NCI-H2107 (cell line): ENCODE measurements at regions not wholly inside any gene's neighbourhood (a gene's known extent, or its start where the extent isn't known, plus 50 kb on each side); places are given as distances from the start of the nearest gene placed in this dataset.
"Not testable (repeated sequence)": the region's sequence is repeated elsewhere in the genome, so short reads cannot be mapped to it uniquely, and the experiment has no call there.

Experiments used
- DNase-seq: peaks from one replicate; lab custom pipeline; 2025; lab: John Stamatoyannopoulos, UW

DNA sequence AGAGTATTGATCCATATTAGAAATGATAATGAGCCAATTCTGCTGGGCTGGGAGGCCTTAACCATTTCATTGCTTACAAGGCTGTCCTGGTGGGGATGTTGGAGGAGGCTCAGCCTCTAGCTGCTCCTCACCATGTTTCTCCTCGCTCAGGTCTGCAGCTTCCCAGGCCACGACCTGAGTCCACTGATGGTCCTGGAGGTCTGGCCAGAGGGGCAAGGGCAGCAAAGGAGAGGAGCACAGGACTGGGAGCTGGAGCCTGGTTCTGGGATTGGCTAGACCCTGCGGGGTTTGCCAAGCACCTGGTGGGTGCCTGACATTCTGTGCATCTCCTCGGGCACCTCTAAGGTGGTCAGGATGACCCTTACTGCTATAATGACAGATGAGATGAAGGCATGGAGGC lies 92.6 kb downstream of the KIF26A start:
- DNase-seq: no peak

DNA sequence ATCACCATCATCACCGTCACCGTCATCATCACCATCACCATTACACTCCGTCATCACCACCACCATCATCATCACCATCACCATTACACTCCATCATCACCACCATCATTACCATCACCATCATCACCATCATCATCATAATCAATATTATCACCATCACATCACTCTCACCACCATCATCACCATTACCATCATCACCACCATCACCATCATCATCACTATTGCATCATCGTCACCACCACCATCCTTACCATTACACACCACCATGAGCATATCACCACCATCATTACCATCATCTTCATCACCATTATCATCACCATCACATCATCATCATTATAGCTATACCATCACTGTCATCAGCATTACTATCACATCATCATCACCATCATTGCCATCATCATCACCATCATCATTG lies 93.7 kb downstream of the KIF26A start:
- no peak for DNase-seq

DNA sequence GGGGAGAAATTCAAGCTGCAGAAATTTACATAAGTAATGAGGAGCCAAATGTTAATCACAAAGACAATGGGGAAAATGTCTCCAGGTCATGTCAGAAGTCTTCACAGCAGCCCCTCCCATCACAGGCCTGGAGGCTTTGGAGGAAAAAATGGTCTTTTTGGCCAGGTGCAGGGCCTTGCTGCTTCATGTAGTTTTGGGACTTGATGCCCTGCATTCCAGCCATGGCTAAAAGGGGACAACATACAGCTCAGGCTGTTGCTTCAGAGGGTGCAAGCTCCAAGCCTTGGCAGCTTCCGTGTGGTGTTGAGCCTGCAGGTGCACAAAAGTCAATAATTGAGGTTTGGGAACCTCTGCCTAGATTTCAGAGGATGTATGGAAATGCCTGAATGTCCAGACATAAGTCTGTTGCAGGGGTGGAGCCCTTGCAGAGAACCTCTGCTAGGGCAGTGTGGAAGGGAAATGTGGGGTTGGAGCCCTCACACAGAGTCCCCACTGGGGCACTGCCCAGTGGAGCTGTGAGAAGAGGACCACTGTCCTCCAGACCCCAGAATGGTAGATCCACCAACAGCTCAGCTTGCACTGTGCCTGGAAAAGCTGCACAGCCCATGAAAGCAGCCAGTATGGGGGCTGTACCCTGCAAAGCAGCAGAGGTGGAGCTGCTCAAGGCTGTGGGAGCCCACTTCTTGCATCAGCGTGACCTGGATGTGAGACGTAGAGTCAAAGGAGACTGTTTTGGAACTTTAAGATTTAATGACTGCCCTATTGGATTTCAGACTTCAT lies 95.8 kb downstream of the KIF26A start:
- DNase-seq: not testable (repeated sequence)

DNA sequence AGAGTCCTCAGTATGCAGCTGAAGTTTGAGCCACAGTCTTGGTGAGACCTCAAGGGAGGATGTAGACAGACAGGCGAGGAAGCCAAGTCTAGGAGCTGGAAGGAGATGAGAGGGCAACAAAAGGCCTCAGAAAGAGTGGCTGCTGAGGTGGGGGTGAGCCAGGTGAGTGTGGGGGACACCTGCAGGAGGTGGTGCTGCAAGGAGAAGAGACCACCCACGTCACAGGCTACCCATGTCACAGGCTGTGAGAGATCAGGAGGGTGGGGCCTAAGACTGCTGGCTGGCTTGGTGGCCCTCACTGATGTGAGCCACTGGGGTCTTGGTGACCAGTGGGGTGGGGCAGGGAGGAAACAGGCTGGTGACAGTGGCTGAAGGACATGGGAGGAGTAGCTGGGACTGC lies 97.3 kb downstream of the KIF26A start:
- DNase-seq: no peak

DNA sequence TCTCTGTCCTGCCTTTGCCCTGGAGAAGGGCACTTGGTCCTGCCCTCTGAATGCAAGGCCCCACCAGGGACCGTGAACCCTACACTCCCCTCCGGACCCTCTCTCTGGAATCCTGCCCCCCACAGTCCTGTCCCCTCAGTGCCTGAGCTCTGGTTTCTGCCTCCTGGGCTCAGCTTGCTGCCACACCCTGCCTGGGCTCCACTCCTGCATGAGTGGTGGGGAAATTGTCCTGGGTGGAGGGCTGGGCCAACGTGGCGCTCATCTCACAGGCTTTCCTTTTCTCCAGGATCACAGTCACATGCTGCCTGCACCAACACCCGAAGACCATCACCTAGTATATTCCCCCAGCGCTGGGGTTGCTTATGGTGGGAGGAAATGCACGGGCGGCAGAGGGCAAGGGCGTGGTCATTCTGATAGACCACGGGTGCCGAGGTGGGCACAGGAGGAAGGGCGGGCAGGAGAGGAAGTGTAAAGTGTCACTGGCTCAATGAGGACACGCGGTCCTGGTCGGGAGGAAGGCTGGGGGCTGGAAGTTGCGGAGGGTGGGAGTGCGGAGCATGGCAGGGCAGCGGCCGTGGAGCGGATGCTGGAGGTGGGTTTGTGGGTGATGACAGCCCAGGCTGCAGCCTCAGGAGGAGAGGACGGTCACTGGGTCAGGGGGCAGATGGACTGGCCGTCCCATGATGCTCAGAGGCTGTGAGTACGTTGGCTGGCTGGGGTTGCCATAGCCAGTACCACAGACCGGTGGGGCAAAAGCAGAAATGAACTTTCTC lies 99.5 kb downstream of the KIF26A start:
- DNase-seq: no peak

DNA sequence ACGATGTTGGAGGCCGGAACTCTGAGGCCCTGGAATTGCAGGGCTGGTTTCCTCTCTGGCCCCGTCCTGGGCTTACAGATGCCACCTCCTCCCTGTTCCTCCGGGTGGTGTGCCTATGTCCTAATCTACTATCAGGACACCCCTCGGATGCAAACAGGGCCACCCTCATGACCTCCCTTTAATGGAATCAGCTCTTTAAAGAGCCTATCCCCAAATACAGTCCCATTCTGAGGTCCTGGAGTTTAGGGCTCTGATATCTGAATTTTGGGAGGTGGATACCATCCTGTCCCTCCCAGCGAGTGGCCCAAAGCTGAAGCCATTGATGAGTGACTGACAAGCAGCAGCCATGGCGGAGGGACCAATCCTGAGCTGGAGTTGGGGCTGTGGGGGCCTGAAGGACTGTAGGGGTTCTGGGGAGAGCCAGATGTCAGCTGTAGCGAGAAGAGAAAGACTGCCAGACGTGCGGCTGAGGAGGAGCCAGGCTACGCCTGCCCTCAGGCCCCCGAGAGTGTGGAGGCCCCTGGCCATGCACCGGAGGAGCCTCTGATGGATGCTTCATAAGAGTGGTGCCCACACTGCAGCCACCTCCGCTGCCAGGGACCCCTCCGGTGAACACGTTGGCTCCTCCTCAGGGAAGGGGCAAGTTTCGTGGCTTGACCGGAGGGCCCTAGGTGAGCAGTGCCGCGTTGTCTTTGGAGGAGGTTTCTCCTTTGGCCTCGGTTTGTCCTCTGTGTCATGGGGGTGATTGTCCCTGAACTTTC lies 100.2 kb downstream of the KIF26A start:
- DNase-seq: no peak

DNA sequence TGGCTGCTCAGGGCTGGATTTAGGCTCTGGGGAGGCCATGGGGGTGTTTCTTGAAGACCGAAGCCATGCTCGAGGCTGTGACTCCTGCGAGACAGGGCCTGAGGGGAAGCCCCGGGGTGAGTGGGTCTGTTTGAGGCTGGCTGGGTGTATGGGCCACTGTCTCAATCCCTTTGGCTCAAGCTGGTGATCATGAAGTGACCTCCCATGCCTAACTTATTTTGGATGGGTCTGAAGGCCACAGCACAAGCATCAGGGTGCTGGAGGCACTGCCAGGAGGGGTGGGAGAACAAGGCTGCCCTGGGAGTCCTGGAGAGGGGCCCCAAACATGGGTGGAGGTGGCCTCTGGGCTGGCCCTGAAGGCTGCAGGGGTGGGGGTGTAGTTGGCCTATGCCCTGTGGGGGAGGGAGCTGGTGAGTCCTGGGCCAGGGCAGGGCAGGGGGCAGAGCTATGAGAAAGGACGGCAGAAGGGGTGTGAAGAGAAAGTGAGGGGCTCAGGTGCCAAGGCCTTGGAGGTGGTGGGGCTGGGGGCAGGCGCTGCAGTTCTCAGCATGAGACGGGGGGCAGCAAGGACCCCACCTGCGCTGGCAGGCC lies 100.9 kb downstream of the KIF26A start:
- DNase-seq: no peak

DNA sequence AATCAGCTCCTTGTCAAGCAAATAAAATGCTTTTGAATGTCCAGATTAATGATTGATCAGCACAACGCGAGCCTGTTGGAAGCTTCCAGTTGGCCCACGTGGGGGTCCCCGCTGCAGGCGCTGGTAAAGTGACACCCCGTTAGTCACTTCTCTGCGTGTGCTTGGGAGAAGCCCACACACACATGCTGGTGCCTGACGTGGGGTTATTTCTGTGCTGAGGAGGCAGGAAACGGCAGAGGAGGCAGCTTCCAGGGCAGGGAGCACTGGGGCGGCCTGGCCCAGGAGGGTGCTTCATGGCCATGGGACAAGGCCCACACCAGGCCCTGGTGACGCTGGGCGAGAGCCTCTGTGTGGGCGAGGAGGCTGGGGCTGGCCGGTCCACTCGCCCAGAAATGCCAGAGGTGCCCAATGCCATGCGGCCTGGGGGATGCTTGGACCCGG lies 101.5 kb downstream of the KIF26A start:
- DNase-seq: no peak

DNA sequence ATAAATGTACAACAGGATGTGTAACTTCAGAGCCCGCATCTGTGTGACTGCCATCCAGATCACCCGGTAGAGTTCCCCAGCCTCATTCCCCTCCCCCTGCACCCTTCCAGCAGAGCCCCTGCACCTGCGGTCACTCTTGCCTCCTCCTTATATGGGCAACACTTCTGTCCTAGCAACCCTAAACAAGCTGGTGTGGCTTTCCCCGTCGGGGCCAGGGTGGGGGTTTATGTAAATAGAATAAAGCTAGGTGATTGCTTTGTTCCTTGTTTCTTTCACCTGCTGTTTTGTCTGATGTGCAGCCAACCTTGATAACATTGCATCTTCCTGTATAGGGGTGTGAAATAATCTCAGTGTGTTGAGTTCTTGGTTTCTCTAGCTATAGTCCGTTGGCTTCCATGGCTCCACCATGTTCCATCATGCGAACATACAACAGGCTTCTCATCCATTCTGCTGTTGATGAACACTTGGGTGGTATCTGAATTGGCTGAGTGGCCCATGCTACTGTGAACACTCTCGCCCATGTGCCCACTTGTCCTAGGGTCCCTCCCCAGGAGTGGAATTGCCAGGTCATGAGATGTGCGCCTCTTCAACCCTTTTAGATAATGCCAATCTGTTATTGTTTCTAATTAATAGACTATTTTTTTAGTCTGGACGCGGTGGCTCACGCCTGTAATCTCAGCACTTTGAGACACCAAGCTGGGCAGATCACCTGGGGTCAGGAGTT lies 102.2 kb downstream of the KIF26A start:
- peak; percentile 49 for DNase-seq

DNA sequence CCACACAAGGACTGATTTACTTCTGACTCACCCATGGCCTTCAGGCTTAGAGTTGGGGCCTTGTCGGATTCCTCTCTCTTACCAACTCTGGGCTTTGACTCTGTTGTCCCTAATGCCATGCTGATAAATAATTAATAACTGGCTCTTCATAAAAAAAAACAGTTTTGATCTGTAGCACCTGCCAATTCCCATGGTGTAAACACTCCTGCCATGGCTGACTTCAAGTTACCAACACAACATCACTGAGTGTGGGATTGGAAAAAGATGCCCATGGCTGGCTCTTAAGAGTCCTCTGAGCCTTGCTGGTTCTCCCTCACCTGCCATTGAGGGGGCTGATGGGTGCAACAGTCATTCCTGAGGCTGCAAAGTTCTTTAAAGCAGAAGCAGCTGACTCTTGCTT lies 104.8 kb downstream of the KIF26A start:
- DNase-seq: no peak

DNA sequence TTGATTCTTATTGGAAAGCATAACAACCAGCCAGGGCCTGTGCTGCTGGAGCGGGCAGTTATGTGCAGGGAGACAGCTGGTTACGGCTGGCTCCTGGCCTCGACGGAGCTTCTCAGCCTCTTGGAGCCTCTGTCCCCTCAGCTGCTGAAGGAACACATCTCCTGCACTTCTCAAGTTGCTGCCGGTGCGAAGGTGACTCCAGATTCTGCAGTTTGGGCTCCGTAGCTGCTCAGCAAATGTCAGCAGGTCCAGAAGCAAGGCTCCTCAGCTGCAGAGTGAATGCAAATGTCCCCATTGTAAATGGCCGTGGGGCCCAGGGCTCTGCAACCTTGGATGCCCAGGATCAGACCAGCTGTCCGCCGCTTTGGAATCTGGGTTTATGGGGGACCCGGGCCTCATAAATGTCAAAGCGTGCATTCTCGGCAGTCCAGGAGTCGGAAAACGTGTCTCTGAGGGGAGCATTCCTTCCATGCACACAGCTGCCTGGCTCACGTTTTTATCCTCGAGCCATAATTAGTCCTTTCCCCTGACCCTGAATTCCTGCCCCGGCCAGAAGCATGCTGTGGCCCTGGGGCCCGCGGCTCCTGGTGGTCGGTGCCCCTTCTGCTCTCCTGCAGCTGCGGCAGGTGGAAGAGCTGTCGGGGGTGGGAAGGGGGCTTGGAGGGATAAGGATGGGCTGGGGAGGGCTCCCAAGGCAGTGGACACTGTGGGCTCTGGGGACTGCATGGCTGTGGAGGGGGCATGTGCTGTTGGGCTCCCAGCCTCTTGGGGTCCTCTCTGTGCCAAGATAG lies 106.0 kb downstream of the KIF26A start:
- no peak for DNase-seq

DNA sequence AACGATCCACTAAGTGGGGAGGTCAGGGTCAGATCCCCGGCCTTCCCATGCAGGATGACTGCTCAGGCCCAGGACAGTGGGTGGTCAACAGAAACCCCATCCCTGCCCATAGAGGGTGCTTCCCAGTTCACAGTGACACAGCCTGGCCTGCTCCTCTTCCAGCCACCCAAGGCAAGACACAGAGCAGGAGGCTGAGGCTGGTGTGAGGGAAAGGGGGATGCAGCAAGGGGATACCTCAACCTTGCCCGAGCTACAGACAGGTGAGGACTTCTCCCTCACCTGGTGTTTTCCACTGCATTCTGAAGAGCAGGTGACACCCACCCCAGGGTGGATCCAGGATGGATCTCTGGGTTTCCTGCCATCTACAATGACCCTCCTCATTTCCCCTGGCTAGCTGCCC lies 106.7 kb downstream of the KIF26A start:
- DNase-seq: no peak

DNA sequence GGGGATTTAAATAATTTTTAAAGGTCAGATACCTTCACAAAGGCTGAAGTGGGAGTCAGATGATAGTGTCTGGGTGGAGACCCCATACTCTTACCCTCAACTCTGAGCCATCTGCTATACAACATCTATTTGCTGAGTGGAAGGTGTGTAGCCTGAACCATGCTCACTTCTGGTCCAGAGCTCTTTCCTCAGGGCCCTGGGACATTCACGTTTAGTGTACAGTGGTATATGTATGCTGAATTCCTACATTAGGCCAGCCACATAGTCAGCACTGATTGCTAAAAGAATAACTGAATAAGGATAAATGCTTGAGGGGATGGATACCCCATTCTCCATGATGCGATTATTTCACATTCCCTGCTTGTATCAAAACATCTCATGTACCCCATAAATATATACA lies 107.3 kb downstream of the KIF26A start:
- DNase-seq: no peak

DNA sequence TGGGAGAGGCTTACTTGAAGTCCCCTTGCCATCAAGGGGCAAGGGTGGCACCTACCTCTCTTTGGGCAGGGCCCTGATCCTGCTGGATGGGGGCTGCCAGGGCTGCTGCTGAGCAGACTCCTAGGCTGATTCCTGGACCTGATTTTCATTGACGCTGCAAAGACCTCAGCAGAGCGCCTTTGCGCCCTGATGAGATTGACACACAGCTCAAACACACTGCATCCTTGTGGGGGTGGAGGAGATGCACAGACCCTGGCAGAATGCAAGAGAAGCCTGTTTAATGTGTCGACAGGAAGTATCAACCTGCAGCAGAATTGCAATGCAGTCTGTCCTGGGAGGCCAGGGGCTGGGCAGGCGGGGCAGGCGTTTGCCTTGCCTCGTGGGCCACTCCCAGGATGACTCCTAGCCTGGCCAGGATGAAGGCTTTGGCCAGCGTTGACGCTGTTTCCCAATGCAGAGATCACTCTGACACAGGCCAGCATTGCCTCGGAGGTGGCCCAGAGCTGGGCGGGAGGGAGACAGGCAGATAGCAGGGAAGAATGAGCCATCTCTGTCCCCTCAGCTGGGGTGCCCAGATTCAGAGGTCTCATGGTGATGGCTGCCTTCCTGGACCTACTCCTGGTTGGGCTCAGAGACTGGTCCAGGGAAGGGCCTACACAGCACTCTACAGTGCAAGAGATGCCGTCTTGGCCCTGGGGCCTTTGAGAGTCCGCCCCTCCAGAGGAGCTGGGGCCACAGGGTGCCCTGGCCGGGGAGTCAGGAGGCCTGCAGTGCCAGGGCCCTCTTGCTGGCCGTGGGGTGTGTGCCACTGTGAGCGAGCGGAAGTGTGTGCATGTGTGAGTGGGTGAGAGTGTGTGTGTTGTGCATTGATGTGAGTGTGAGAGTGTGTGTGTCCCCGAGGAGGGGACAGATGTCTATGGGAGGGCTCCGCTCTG lies 108.3 kb downstream of the KIF26A start:
- DNase-seq: no peak

DNA sequence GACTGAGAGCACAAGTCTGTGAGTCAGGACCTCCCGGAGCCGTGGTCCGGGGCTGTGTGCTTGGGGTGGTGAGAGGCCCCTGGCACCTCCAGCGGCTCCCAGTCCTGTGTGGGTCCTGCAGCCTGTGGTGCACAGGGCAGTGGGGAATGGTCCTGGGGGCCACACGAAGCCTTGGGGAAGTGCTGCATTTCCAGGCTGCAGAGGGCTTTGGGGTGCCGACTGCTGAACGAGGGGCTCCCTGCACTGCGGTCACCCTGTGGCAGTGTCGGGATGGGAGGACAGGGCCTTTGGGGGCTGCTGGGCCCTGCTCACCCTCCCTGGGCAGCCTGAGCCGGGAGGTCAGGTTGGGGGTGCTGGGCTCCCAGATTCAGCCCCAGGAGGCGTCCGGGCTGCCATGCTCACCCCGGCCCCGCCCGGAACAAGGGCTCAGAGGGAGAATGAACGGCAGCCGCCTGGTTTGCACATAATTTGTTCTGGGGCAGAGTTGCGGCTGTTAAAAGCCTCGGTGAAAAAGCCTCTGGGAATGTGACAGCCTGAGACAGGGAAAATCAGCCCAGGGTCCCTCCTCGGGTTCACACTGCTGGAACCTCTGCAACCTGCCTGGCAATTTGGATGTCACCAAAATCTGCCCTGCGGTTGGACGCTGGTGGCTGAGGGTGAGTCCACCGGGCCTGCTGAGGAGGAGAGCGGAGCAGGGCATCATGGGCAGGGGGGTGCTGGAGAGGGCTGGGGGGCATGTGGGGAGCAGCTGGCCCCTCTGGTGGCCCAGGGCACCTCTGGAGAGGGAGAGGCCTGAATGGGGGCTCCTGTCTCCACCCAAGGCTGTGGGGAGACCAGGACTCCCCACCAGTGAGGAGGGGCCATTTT lies 109.2 kb downstream of the KIF26A start:
- DNase-seq: no peak

DNA sequence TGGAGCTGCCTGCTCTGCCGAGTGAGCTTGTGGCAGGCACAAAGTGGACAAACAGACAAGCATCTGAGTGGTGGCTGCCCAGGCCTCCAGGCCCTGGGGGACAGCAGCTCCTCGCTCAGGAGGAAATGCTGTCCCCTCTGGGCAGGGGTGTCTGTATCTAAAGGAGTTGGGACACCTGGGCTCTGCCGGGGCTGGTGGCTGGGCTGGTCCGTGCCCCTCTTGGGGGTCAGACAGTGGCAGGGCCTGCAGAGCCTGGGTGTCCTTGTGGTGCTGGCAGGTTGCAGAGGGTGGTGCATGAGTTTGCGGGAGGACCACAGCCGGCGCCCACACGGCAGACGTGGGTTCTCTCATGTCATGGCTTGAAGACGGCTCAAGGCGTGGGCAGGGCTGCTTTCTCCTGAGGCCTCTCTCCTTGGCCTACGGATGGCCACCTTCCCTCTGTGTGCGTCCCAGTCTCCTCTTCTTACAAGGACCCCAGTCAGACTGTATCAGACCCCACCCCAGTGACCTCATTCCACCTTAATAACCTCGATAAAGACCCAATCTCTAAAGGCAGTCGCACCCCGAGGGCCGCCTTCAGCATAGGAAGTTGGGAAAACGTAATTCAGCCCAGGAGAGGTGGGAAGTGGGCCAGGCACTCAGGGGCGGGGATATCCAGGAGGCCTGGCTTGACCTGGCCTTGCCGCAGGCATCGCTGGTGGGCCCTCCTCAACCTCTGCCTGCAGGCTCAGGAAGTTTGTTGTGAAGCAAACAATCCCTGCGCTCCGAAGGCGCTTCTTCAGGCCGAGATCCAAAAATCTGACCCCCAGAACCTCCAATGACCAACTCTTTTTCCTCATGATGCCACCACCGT lies 110.0 kb downstream of the KIF26A start:
- no peak for DNase-seq

DNA sequence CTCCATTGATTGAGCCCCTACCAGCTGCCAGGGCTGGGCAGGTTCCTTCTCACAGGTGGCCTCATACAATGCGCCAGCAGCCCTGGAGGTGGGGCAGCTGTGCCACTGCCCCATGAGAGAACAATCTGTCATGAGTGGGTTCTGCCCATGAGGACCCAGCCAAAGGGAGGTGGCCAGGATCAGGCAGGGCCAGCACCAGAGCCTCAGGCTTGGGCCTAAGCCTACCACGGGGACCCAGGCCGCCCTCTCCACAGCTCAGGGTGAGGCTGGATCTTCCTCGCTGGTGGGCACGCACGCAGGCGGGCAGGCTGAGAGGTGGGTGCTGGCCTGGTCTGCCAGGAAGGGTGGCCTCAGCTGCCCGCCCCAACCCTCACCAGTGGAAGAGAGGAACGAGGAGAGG lies 110.7 kb downstream of the KIF26A start:
- no peak for DNase-seq

DNA sequence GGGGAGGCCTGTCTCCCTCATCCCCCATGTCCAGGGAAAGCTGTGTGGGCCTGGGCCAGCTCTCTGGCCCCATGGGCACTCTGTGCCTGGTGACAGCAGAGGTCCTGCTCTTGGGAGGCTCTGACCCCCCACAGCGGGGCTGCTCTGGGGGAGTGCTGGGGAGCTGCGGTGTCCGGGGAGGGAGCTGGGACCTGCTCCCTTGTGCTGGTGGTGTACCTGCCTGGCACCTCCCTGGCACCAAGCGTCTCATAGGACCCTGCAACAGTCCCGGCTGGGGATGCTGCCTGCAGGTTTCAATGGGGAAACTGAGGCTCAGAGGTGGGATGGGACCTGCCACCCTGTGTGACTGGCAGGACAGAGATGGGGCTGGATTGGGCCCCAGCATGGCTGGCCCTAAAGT lies 111.3 kb downstream of the KIF26A start:
- no peak for DNase-seq
